ENCODE measurements at regions not wholly inside any gene's neighbourhood (a gene's known extent, or its start where the extent isn't known, plus 50 kb on each side); places are given as distances from the start of the nearest gene placed in this dataset.
"Not testable (repeated sequence)": the region's sequence is repeated elsewhere in the genome, so short reads cannot be mapped to it uniquely, and the experiment has no call there.

DNA sequence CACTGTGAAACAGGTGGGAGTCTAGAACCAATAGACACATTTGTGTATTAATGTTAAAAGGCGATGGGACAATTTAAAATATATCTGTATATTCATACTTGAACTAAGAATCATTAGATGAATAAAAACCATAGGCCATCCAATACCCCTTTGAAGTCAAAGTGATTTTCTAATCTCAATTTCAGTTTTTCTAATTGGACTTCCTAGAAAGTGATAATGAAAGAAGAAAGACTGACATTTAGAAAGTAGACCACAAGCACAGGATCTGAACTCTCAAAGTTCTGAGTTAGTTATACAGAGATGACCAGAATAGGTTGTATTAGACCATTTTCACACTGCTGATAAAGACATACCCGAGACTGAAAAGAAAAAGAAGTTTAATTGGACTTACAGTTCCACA lies 412.8 kb upstream of the PIK3R1 start:
- Mint-ChIP-seq H3K9me3 (peaks cover 15% of the 10 kb centered on the region), H3K36me3 (ENCODE audit: low read depth) (peaks cover 6% of the 10 kb centered on the region), H3K27me3 (ENCODE audit: low read depth) (no peaks in the 10 kb centered on the region), H3K27ac (no peak overlapping the region), H3K4me3 (no peak overlapping the region), H3K4me1 (peaks cover 14% of the 10 kb centered on the region)
- TF ChIP-seq CTCF (IDR thresholded peaks at IDR 0.05; ENCODE audit: unreplicated experiment in 3 of 3) = no peak

- H3K27me3 Mint-ChIP-seq (ENCODE audit: low read depth) = no peaks in the 10 kb centered on the region
- peaks cover under 1% of the 10 kb centered on the region for H3K4me1 Mint-ChIP-seq
- no peak for TF ChIP-seq CTCF (IDR thresholded peaks at IDR 0.05; ENCODE audit: unreplicated experiment in 3 of 3)
- H3K4me3 Mint-ChIP-seq = no peak overlapping the region
- H3K27ac Mint-ChIP-seq = no peak overlapping the region
- H3K36me3 Mint-ChIP-seq (ENCODE audit: low read depth) = peaks cover 6% of the 10 kb centered on the region
- H3K9me3 Mint-ChIP-seq = peaks cover 15% of the 10 kb centered on the region
Observed at GRCh38 chr5:67799732-67800234, 415.8 kb upstream of the PIK3R1 start.

DNA sequence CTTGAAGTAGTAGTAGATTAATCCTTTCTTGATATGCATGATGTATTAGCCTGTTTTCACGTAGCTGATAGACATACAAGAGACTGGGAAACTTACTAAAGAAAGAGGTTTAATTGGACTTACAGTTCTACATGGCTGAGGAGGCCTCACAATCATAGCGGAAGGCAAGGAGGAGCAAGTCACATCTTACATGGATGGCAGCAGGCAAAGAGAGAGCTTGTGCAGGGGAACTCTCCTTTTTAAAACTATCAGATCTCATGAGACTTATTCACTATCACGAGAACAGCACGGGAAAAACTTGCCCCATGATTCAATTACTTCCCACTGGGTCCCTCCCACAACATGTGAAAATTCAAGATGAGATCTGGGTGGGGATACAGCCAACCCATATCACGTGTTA lies 417.1 kb upstream of the PIK3R1 start:
- not testable (repeated sequence) for H3K27ac Mint-ChIP-seq; H3K36me3 Mint-ChIP-seq (ENCODE audit: low read depth); H3K4me3 Mint-ChIP-seq; H3K4me1 Mint-ChIP-seq; H3K27me3 Mint-ChIP-seq (ENCODE audit: low read depth)
- peaks cover 15% of the 10 kb centered on the region for H3K9me3 Mint-ChIP-seq

GRCh38 chr5:67795781-67796477 lies 419.6 kb upstream of the PIK3R1 start:
- peaks cover 6% of the 10 kb centered on the region for H3K4me1 Mint-ChIP-seq
- no peak overlapping the region for H3K27ac Mint-ChIP-seq
- H3K36me3 Mint-ChIP-seq (ENCODE audit: low read depth) = peaks cover 6% of the 10 kb centered on the region
- H3K27me3 Mint-ChIP-seq (ENCODE audit: low read depth) = no peaks in the 10 kb centered on the region
- no peak for TF ChIP-seq CTCF (IDR thresholded peaks at IDR 0.05; ENCODE audit: unreplicated experiment in 3 of 3)
- H3K4me3 Mint-ChIP-seq = no peak overlapping the region
- H3K9me3 Mint-ChIP-seq = peaks cover 11% of the 10 kb centered on the region

DNA sequence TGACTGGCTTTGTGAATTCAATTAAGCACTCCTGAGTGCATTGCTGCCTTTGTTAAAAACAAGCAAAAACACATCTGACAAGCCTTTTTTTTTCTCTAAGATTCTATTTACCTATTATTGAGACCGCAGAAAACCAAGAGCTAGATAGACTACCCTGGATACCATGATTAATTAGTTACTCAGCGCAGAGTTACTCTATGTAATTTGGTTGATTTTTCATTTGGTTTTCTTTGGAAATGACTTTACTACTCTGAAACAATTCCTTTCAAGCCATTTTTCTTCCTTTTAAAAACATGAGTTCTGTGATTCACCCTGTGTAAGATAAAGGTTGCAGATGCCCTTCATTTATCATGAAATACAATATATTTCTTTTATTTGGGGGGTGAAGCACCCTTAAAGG lies 421.6 kb upstream of the PIK3R1 start:
- Mint-ChIP-seq H3K27ac (no peak overlapping the region), H3K9me3 (peaks cover 10% of the 10 kb centered on the region), H3K4me1 (peaks cover 6% of the 10 kb centered on the region), H3K4me3 (no peak overlapping the region), H3K36me3 (ENCODE audit: low read depth) (peaks cover 6% of the 10 kb centered on the region), H3K27me3 (ENCODE audit: low read depth) (no peaks in the 10 kb centered on the region)
- TF ChIP-seq CTCF (IDR thresholded peaks at IDR 0.05; ENCODE audit: unreplicated experiment in 3 of 3) = no peak

- Mint-ChIP-seq H3K4me1 (peaks cover 6% of the 10 kb centered on the region), H3K4me3 (no peak overlapping the region), H3K27ac (peak overlapping the region in 1 of 3 experiments; percentile 51), H3K27me3 (ENCODE audit: low read depth) (no peaks in the 10 kb centered on the region), H3K36me3 (ENCODE audit: low read depth) (peaks cover 5% of the 10 kb centered on the region), H3K9me3 (peaks cover 4% of the 10 kb centered on the region)
- TF ChIP-seq CTCF (IDR thresholded peaks at IDR 0.05; ENCODE audit: unreplicated experiment in 3 of 3) = no peak
Observed at GRCh38 chr5:67793418-67793817, 422.1 kb upstream of the PIK3R1 start.

Data from nephron (organoid).